Fibroblast of skin of left biceps (primary cell): ENCODE measurements at regions not wholly inside any gene's neighbourhood (a gene's known extent, or its start where the extent isn't known, plus 50 kb on each side); places are given as distances from the start of the nearest gene placed in this dataset.
A peak's percentile ranks its signal among the peaks of the same experiment; 100 is the strongest.

Experiments
- DNase-seq, 2 experiments: peaks; one replicate each; pipeline ENCODE4 v3.0.0-alpha.2; 2013; ENCODE audit warnings: low read depth in 2 of 2

DNA sequence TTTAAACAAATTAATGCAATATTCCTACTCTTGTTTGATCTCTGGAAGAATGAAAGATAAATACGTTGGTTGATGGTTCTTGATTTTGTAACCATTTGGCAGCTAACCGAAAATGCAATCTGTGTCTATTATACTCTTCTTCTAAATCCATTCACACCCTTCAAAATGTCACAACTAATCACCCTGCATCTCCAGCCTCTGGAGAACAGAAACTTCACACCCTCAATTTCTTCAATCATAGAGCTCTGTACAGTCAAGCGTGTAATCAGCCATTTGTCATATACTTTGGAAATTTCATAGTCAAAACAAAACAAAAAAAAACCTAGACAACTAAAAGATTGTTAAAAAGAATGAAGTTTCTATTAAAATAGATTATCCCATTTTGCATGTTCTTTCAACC is 1482.3 kb upstream of the LRRTM1 start:
- no peak for DNase-seq

DNA sequence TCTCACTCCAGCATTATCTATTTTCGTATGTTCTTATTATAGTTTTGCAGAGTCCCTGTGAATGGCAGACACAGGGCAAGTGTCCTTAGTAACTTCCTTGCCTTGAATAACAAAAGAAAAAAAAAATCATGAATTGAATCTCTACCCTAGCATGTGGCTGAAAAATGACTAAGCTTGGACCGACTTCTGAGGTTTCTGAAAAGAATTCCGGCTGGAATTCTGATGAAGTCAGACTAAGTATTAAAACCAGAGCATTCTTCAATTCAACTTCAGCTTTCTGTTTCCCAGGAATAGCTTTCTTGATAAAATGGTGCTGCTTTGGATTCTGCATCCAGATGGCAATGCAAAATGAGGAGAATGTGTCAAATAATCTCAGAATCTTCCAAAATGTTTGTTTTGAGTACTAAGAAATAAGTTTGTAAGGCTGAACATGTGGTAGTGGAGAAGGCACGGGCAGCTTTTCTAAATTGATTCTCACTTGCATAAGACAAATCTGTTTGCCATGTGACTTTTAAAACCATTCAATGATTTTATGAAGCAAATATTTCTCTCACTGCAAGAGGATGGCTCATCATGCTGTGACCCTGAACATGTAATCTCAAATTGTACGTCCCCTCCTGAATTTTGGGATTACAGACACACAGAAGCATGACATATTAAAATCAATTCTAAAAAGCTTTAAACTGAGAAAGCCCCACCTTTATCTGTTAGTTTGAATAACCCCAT is 1462.8 kb upstream of the LRRTM1 start:
- peak; percentile 67 to 71 for DNase-seq

DNA sequence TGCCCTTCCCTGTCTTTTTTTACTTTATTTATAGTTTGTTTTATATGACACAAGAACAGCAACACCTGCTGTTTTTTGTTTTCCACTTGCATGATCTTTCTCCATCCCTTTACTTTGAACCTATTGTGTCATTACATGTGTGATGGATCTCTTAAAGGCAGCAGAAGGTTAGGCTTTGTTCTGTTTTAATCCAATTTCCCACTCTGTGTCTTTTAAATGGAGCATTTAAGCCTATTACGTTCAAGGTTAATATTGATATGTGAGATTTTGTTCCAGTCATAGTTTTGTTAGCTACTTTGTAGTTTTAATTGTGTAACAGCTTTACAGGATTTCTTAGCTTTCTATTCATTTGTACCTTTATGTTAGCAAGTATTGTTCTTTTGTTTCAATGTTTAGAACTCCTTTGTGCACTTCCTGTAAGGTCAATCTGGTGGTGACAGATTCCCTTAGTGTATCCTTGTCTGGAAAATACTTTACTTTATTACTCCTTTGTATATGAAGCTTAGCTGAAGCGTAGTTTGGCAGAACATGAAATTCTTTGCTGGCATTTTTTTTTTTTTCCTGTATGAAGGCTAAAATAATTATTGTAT is 1443.0 kb upstream of the LRRTM1 start:
- DNase-seq = no peak

- DNase-seq = peak; percentile 59 to 64
These were observed 1435.4 kb upstream of the LRRTM1 start for GRCh38 chr2:81739966-81740365.

DNA sequence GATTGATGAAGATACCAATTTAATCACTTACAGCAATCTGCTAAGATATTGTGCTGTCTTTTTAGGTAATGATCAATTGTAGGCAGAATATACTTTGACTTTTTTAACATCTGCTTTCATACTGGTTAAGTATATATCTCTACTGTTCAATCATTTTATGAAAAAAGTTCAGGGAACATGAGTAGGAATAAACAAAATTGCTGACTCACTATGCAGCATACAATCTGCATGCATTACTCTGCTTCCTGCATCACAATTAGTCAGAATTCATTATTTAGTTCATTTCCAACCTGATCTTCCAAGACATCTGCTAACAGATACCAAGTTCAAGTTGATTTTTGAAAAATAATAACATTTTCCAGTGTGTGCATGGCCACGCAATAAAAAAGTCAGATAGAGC is 1430.4 kb upstream of the LRRTM1 start:
- no peak for DNase-seq

DNA sequence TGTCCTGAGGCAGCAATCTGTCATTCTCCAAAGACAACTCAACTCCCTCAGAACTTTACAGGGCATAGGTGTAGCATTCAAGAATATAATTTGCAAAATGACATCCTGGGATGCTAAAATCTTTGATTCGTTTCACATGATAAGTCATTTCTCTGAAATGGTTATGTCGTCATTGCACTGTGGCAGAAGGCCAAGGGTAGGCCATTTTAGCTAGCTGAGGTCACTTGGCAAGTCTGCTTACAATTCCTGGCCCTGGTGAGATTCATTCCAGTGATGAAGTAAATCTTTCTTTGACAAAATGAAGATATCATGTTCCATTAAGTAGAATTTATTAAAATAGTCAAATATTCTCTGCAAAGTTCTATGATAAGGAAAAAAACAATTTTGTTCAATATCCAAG is 1410.3 kb upstream of the LRRTM1 start:
- DNase-seq = no peak

GRCh38 chr2:81706856-81707255 is 1402.3 kb upstream of the LRRTM1 start:
- no peak for DNase-seq

DNA sequence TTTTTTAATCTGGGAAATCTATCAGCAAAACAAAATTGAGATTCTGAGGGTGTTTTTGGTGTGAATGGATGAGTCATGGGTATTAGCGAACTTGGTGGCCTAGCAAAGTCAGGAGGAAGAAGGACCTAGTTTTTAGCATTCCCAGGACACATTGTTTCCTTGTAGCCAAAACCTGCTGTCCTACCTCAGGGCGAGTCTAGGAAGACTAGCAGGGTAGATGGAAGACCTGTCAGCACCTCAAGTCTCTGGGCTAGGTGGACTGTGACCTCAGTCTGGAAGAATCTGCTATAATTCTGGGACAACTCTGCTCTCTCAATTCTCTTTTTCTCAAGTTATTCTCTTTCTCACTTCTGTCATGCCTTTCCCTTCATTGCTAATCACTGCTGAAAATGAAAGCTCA is 1399.3 kb upstream of the LRRTM1 start:
- no peak for DNase-seq

DNA sequence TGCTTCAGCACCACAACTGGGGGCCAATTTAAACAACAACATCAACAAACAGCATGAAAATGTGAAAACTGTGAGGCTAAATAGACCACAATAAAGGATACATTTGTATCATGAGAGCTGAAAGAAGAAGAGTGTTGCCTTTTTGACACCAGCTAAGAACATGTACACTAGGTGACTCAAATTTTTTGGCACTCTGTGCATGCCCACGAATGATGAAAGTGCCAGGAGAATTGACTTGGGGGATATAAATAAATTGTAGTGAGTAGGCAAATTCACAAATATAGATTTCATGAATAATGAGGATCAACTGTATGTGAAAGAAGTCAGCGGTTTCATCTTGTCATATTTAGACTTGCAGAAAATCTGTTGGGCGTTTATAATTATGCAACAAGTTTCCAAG is 1388.0 kb upstream of the LRRTM1 start:
- DNase-seq = no peak

DNA sequence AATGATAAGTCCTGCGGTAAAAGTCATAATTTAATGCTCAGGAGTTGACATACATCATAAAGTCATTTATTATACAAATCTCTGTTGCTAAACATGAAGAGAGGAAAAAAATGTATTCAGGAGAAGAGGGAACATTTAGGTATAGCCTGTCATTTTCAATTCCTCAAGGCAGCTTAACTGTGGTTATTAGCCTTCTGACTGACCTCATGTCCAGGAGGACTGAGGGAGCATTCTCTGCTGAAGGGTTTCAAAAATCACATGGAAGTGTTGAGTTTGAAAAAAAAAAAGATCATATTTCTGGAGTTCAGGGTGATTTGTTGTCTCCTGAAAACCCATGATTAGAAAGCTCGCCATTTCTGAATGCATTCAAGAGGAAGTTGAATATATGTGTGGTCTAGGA is 1371.1 kb upstream of the LRRTM1 start:
- DNase-seq = no peak

- DNase-seq = no peak
These were observed 1368.4 kb upstream of the LRRTM1 start for GRCh38 chr2:81672923-81673322.

GRCh38 chr2:81672516-81672915 is 1368.0 kb upstream of the LRRTM1 start:
- DNase-seq = no peak

DNA sequence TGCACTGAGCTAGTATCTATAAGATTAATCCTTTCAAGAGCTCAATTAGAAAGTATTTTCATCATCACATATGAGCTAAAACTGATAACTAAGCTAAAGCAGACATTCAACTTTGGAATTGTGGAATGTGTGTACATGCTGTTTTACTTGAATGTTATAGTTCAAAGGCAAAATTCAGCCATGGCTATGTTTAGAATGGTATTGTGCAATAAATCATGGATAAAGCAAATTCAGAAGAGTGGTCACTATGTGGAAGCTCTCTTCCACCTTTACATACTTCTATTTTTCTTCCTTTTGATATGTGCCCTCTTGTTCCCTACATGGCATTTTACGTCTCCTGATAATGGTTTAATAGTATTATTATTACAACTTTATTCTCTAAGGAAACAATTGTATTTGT is 1366.3 kb upstream of the LRRTM1 start:
- DNase-seq = no peak

DNA sequence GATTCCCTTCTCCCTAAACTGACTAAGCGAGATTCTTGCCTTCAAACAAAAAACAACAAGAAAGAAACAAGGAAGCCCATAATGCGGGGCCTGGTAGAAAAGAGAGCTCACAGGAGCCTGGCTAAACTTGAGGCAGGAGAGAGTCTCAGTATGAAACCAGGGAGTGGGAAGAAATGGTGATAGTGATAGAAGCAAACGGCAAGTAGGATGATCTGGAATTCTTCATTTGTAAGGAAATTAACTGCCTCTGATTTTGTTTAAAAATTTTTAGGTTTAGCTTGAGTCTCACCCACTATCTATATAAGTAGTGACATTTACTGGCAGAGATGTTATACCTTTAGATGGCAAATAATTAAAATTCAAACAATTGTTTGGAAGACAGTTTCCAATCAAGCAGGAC is 1356.5 kb upstream of the LRRTM1 start:
- no peak for DNase-seq

- DNase-seq = no peak
These were observed 1353.7 kb upstream of the LRRTM1 start for GRCh38 chr2:81658227-81658626.

- DNase-seq = no peak
These were observed 1345.8 kb upstream of the LRRTM1 start for GRCh38 chr2:81650048-81650971.

DNA sequence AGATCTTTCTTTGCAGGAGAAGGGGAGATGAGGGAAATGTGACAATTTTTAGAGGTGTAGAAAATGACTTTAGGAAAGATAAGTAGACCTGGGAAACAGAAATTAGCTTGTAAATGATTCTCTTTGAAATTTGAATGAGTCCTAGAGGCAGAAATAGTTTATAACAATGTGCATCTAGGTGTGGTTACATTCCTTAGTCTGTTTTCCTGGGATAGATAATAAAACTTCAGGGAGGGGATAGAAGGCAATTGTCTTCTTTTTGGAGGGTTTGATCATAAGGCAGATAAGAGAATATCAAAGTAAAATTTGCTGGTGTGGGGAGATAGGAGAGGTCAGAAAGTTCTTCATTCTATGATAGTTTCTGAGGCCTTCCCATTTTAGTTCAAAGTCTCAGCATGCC is 1344.3 kb upstream of the LRRTM1 start:
- DNase-seq = no peak

DNA sequence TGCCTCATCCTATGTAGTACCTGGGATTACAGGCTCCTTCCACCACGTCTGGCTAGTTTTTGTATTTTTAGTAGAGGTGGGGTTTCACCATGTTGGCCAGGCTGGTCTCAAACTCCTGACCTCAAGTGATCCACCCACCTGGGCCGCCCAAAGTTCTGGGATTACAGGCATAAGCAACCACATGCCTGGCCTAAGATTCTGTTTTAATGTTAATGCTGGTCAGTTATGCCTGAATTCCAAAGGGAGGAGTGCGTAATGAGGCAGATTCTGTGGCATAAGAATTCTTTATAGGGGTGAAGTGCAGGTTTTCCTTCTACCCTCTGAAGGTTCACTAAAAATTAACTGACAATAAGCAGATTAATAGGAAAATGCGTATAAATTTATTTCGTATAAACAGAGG is 1343.8 kb upstream of the LRRTM1 start:
- DNase-seq = no peak

DNA sequence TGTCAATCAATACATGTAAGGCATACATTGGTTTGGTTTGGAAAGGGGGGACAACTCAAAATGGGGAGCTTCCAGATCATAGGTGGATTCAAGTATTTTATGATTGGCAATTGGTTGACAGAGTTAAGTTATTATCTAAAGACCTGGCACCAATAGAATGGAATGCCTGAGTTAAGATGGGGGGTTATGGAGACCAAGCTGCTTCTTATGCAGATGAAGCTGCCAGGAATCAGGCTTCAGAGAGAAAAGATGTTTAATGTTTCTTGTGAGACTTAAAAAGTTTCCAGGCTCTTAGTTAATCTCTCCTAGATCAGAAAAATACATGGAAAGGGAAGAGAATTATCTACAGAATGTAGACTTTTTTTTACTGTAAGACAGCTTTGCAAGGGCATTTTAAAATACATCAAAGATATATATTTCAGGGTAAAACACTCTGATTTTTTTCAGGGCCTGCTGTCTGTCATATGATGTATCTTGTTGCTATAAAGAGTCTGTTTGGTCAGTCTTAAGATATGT is 1343.2 kb upstream of the LRRTM1 start:
- no peak for DNase-seq

DNA sequence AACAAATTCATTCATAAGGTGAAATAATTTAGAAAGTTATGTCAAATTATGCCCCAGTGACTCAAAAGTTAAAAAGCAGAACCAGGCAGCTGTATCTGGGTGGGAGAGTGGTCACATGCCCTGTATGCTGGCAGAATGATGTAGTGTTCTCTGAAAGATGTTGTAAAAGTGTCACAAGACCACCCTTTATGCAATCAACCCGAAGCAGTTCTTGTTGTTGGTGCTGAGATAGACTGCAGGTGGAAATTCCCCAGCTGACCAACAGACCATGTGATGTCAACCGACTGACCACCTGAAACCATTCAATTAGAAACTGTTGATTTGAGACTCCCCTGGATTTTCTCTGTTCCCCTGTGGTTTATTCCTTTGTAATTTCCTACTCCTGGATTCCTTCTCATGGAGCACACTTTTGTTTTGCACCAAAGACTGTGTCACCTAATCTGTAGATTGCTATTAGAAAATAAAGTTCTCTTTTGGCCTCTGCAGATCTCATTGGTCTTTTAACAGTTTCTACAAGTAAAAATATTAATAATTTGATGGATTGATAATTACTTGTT is 1341.3 kb upstream of the LRRTM1 start:
- DNase-seq = no peak

DNA sequence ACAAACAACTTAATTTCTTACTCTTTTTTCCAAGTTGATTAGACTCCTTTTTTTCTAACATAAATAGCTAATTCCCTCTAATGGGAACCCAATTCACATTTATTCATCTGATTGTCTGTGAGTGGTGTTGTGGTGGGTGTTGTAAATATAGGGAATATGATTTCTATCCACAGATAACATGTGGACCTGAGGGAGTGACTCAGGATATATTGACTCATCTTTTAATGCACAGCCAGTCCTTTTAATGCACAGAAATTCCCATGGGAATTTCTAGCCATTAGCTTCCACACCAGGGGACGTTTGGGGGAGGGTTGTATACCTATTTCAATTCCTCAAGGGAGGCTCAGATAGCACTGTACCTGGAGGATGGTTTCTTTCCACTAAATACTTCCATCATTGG is 1339.6 kb upstream of the LRRTM1 start:
- no peak for DNase-seq

DNA sequence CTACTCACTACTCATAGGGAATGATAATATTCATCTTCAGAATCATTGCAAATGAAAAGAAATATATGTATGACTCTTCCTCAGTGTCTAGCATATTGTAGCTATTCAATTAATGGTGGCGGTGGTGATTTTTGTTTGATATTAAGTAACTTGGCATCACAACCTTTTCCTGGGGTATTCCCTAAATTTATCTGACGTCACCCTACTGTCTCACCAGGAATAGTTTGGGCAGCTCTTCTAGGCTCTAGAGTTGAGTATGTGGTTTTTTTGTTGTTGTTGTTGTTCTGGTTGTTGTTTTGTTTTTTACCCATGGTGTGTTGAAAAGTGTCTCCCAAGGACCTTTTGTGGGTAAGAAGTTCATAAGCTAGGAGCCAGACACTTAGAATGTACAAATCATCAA is 1320.3 kb upstream of the LRRTM1 start:
- no peak for DNase-seq
